Kidney epithelial cell (primary cell): ENCODE measurements at regions not wholly inside any gene's neighbourhood (a gene's known extent, or its start where the extent isn't known, plus 50 kb on each side); places are given as distances from the start of the nearest gene placed in this dataset.

Experiments used
- DNase-seq: peaks from one replicate; pipeline ENCODE4 v3.0.0-alpha.2; 2010; ENCODE audit warnings: low read depth
- H3K27me3 ChIP-seq: 2 replicates; pipeline ENCODE4 v1.6.0; 2011; ENCODE audit warnings: low read length; ENCODE audit not compliant: control insufficient read depth, insufficient read depth
- H3K36me3 ChIP-seq: 2 replicates; pipeline ENCODE4 v1.5.1; 2011; ENCODE audit warnings: low read length; ENCODE audit not compliant: control insufficient read depth, insufficient read depth
- H3K4me3 ChIP-seq: 2 replicates; pipeline ENCODE4 v1.5.1; 2011; ENCODE audit warnings: low read depth, mild to moderate bottlenecking, control low read depth, low read length
- TF ChIP-seq, protein P1 (sequence below): IDR thresholded peaks from 2 replicates; pipeline ENCODE4 v1.5.1; 2011; ENCODE audit warnings: mild to moderate bottlenecking, moderate library complexity, low read length, control low read depth, inconsistent platforms; ENCODE audit not compliant: insufficient read depth, poor library complexity, severe bottlenecking

DNA sequence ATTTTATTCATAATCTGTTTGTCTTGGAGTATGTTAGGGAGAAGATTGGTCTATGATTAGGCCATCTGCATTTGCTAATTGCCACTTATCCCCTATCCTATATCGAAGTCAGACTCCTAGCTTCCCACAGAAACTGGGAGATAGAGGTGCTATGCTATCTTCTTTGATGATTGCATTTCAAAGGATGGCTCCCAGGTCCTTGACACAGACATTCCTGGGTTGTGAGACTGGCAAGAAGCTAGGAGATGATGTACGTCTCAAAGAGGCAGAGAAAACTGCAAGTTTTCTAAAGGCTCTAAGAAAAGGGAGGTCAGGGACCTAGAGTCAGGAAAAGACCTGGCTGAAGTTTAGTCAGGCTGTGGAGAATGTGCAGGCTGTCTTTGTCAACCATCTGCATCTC, 1251.9 kb downstream of the PCDH17 start:
- DNase-seq = no peak
- Histone ChIP-seq H3K27me3 (no peaks in the 10 kb centered on the region), H3K36me3 (no peaks in the 10 kb centered on the region), H3K4me3 (no peak overlapping the region)
- TF ChIP-seq, protein P1, sequence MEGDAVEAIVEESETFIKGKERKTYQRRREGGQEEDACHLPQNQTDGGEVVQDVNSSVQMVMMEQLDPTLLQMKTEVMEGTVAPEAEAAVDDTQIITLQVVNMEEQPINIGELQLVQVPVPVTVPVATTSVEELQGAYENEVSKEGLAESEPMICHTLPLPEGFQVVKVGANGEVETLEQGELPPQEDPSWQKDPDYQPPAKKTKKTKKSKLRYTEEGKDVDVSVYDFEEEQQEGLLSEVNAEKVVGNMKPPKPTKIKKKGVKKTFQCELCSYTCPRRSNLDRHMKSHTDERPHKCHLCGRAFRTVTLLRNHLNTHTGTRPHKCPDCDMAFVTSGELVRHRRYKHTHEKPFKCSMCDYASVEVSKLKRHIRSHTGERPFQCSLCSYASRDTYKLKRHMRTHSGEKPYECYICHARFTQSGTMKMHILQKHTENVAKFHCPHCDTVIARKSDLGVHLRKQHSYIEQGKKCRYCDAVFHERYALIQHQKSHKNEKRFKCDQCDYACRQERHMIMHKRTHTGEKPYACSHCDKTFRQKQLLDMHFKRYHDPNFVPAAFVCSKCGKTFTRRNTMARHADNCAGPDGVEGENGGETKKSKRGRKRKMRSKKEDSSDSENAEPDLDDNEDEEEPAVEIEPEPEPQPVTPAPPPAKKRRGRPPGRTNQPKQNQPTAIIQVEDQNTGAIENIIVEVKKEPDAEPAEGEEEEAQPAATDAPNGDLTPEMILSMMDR = no peak

DNA sequence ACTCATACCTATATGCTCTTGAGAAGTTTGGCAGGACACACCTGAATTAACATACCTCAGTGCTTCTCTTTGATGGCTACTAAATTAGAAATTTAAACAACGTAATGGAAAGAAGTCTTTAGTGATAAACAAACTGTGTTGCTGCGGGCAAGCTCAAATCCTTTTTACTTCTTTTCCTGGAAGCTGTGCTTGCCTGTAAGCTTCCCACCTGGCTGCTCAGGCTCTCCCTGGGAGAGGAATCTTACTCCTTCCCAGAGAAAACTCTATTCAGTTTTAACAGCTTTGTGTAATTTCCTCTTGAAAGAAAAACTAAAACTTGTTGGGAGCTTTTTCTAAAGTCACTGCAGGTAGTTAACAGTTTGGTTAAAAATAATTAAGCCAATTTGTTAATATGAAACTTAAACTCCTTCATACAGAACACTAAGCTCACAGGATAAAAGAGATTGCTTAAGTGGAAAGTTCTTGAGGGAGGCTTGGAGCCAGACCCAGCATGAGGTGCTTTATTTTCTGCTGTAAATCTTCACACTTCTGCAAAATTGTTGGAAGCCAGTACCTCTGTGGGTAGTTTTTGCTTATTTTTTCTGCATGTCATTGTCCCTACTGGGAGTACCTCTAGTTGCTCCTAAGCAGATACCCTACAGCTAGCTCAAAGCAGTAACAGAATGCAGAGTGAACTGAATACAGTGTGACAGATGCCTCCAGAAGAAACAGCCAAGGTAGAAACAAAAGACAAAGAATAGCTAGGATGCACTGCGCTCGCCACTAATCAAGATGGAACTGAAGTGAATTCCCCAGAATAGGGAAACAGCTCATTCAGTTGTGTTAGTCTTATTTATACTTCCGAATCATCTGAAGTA, 1253.0 kb downstream of the PCDH17 start:
- TF ChIP-seq, protein P1 = no peak
- no peak for DNase-seq
- no peaks in the 10 kb centered on the region for H3K36me3 ChIP-seq

DNA sequence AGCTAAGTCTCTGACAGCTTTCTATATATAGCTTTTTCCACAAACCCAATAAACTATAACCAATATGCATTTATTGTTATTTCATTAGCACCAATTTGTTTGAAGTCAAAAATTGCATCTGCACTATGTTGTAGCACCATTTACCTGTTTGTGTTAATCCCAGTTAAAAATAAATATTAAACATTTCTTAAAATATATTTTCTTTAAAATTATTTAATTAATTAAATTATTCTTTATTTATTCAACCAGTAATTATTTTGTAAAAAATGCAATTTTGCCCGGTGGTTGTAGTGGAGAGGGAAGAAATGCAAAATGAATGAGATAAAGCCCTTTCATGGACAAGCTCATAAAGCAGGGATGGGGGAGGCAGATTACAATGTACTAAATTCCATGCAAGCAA, 1257.9 kb downstream of the PCDH17 start:
- Histone ChIP-seq H3K36me3 (no peaks in the 10 kb centered on the region), H3K27me3 (no peaks in the 10 kb centered on the region), H3K4me3 (no peak overlapping the region)
- no peak for DNase-seq
- TF ChIP-seq, protein P1 = no peak

More for the DNA sequence above, 1253.0 kb downstream of the PCDH17 start:
- Histone ChIP-seq H3K4me3 (no peak overlapping the region), H3K27me3 (no peaks in the 10 kb centered on the region)

DNA sequence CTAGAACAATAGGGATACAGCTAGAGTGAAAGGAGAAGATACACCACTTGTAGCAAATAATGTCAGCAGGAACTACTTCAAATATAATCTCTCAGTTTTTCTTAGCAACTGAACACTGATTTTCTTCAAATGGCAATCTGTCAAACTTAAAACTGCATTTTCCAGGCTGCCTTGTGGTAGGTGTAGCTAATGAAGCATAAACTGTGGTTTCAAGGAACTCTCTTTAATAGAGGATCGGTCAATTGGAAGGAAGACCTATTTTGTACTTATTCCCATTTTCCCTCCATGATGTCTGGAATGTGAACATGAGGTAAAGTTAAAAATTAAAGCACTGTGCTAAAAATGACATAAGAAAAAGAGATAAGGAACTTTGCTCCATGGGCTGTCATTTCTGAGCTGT, 1261.9 kb downstream of the PCDH17 start:
- Histone ChIP-seq H3K4me3 (no peak overlapping the region), H3K36me3 (no peaks in the 10 kb centered on the region), H3K27me3 (no peaks in the 10 kb centered on the region)
- DNase-seq = peak; percentile 7
- TF ChIP-seq, protein P1 = no peak

DNA sequence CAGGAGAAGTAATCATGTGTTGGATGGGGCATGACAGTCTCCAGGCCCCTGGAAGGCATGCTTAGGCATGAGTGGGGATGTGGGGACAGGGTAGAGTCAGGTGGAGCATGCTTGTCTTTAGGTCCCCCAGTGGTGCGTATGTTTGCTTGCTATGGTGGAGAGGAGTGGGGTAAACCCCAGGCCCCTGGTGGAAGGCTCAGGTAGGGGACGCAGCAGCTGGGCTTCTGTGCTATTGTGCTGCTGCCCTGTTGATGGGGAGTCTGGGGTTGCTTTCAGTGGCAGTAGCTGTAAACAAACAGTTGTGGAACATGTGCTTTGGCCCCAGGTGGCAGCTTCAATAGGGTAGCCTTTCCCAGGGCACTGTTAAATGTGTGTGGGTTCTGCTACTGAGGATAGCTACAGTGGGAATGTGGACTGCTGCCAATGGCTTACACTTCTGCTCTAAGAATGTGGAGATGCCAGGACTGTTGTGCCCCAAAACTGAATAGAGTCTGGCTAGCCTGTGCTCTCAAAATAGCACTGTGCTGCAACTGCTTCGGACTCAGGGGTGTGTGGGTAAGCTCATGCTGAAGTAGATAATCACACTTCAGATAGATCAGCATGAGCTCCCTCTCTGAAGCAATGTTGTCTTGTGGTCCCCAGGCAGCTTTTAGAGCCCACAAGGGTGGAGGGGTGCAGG, 1257.3 kb downstream of the DIAPH3 start:
- Histone ChIP-seq H3K4me3 (no peak overlapping the region), H3K36me3 (no peaks in the 10 kb centered on the region), H3K27me3 (no peaks in the 10 kb centered on the region)
- TF ChIP-seq, protein P1 = no peak
- no peak for DNase-seq
